ENCODE measurements at regions not wholly inside any gene's neighbourhood (a gene's known extent, or its start where the extent isn't known, plus 50 kb on each side); places are given as distances from the start of the nearest gene placed in this dataset.

- no peak for TF ChIP-seq HOXA7 (CRISPR knock-in tag; IDR thresholded peaks at IDR 0.05)
- TF ChIP-seq CTCF (IDR thresholded peaks at IDR 0.05), result no peak
- no peak for TF ChIP-seq RAD21 (conservative IDR thresholded peaks at IDR 0.05 in 1 of 2, IDR thresholded peaks at IDR 0.05 in 1 of 2)
- TF ChIP-seq MAX (IDR thresholded peaks at IDR 0.05), result no peak
- no peak for TF ChIP-seq CBX8 (IDR thresholded peaks at IDR 0.05)
- TF ChIP-seq PHF8 (IDR thresholded peaks at IDR 0.05; ENCODE audit: borderline replicate concordance, low read depth), result no peak
- no peak for TF ChIP-seq ATOH8 (CRISPR knock-in tag; IDR thresholded peaks at IDR 0.05; ENCODE audit: low read depth)
- TF ChIP-seq ZNF302 (CRISPR knock-in tag; IDR thresholded peaks at IDR 0.05), result no peak
- no peak for TF ChIP-seq RNF2 (IDR thresholded peaks at IDR 0.05; ENCODE audit: borderline replicate concordance, low read depth)
- no peak for TF ChIP-seq USF2 (IDR thresholded peaks at IDR 0.05)
- no peak for TF ChIP-seq HOXB5 (CRISPR knock-in tag; IDR thresholded peaks at IDR 0.05)
- no peak for TF ChIP-seq CHD2 (IDR thresholded peaks at IDR 0.05; ENCODE audit: low read length, partially characterized antibody)
- TF ChIP-seq TFCP2L1 (CRISPR knock-in tag; IDR thresholded peaks at IDR 0.05), result no peak
- no peak for TF ChIP-seq NPAS2 (CRISPR knock-in tag; IDR thresholded peaks at IDR 0.05; ENCODE audit: borderline replicate concordance)
- no peak for TF ChIP-seq HOXB13 (CRISPR knock-in tag; IDR thresholded peaks at IDR 0.05; ENCODE audit: low read depth)
- no peak for TF ChIP-seq E2F6 (IDR thresholded peaks at IDR 0.05; ENCODE audit: borderline replicate concordance, low read depth)
- TF ChIP-seq MYC (IDR thresholded peaks at IDR 0.05; ENCODE audit: borderline replicate concordance, low read length), result no peak
- TF ChIP-seq EHF (CRISPR knock-in tag; IDR thresholded peaks at IDR 0.05), result no peak
- TF ChIP-seq EP300 (IDR thresholded peaks at IDR 0.05), result no peak
- CTCF ChIA-PET, result no interaction called here
- ATAC-seq (no peak), FAIRE-seq (no peak), DNase-seq (ENCODE audit: low read depth in 1 of 2, low spot score in 1 of 2) (no peak)
- no peaks in the 10 kb centered on the region for H3K4me1 ChIP-seq
- H3K9me3 ChIP-seq, result no peaks in the 10 kb centered on the region
- no peak overlapping the region for H3K27ac ChIP-seq
- H3K4me2 ChIP-seq, result no peak overlapping the region
- no peak overlapping the region for H3K4me3 ChIP-seq
- WGBS (ENCODE audit: missing lambda C conversion rate), result 0% methylated on average over 3 of the region's 4 CpGs
- POLR2A ChIA-PET, result no interaction called here
Observed at GRCh38 chr4:44535981-44536380, 87.4 kb upstream of the KCTD8 start.

- Histone ChIP-seq H3K4me1 (no peaks in the 10 kb centered on the region), H3K9me3 (no peaks in the 10 kb centered on the region), H3K27ac (no peak overlapping the region), H3K4me3 (no peak overlapping the region), H3K4me2 (no peak overlapping the region)
- CTCF ChIA-PET, result no interaction called here
- POLR2A ChIA-PET, result no interaction called here
- FAIRE-seq (no peak), DNase-seq (ENCODE audit: low read depth in 1 of 2, low spot score in 1 of 2) (no peak), ATAC-seq (no peak)
- TF ChIP-seq RFX5 (IDR thresholded peaks at IDR 0.05), result no peak
- no peak for TF ChIP-seq SREBF2 (IDR thresholded peaks at IDR 0.05)
- TF ChIP-seq REST (IDR thresholded peaks at IDR 0.05), result no peak
- TF ChIP-seq HOXB13 (CRISPR knock-in tag; IDR thresholded peaks at IDR 0.05; ENCODE audit: low read depth), result no peak
- TF ChIP-seq NFE2L2 (conservative IDR thresholded peaks at IDR 0.05; ENCODE audit: low read length), result no peak
- no peak for TF ChIP-seq HES2 (IDR thresholded peaks at IDR 0.05)
- TF ChIP-seq RAD21 (conservative IDR thresholded peaks at IDR 0.05 in 1 of 2, IDR thresholded peaks at IDR 0.05 in 1 of 2), result no peak
- no peak for TF ChIP-seq ZFP36 (IDR thresholded peaks at IDR 0.05; ENCODE audit: borderline replicate concordance, partially characterized antibody)
- TF ChIP-seq POLR2A (IDR thresholded peaks at IDR 0.05; ENCODE audit: low read length), result no peak
- TF ChIP-seq CBX2 (IDR thresholded peaks at IDR 0.05; ENCODE audit: borderline replicate concordance, low read depth), result no peak
- no peak for TF ChIP-seq MAZ (IDR thresholded peaks at IDR 0.05; ENCODE audit: borderline replicate concordance, low read depth, low read length)
- 0% methylated on average over 1 of the region's 1 CpG for WGBS (ENCODE audit: missing lambda C conversion rate)
Observed at GRCh38 chr4:44532851-44533250, 84.2 kb upstream of the KCTD8 start.

Measured in A549 (cell line).